HFF-Myc (cell line): ENCODE measurements at regions not wholly inside any gene's neighbourhood (a gene's known extent, or its start where the extent isn't known, plus 50 kb on each side); places are given as distances from the start of the nearest gene placed in this dataset.
"Not testable (repeated sequence)": the region's sequence is repeated elsewhere in the genome, so short reads cannot be mapped to it uniquely, and the experiment has no call there.

Experiments
- DNase-seq: peaks from one replicate; pipeline ENCODE4 v3.0.0-alpha.2; 2011; ENCODE audit warnings: low read depth; ENCODE audit errors: extremely low read depth
- H3K4me3 ChIP-seq: replicated peaks from 2 replicates; pipeline ENCODE4 v1.5.1; 2011; ENCODE audit warnings: low read depth, mild to moderate bottlenecking, control low read depth, low read length
- CTCF ChIP-seq: IDR thresholded peaks from 2 replicates; pipeline ENCODE4 v1.5.1; 2012; ENCODE audit warnings: mild to moderate bottlenecking, low read depth, low read length, control low read depth; ENCODE audit errors: missing control alignments

- DNase-seq = no peak
- no peak overlapping the region for H3K4me3 ChIP-seq
- no peak for TF ChIP-seq CTCF
Observed at GRCh38 chr5:34555699-34556508, 100.2 kb upstream of the RAI14 start.

DNA sequence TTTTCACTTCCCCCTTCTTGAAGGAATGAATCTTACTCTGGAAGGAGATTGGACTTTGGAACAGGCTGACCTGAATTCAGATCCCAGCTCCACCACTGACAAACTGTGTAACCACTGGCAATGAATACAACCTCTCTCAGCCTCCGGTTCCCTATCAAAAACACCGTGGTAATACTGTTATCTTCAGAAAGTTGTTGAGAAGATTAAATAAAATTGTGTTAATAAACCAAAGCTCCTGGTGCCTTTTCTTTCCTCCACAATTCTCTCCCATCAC is 99.7 kb upstream of the RAI14 start:
- H3K4me3 ChIP-seq = no peak overlapping the region
- no peak for DNase-seq
- TF ChIP-seq CTCF = no peak

DNA sequence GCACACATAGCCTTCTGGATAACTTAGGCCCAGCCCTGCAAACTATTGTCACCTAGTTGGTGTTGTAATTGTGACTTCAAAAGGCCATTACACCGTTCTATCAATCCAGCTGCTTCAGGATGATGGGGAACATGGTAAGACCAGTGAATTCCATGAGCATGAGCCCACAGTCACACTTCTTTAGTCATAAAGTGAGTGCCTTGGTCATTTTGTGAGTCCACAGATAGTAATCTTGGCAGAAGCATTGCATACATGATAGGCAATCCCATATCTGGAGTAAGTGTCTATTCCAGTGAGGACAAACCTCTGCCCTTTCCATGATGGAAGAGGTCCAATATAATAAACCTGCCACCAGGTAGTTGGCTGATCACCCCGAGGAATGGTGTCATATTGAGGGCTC is 94.5 kb upstream of the RAI14 start:
- not testable (repeated sequence) for H3K4me3 ChIP-seq, DNase-seq

DNA sequence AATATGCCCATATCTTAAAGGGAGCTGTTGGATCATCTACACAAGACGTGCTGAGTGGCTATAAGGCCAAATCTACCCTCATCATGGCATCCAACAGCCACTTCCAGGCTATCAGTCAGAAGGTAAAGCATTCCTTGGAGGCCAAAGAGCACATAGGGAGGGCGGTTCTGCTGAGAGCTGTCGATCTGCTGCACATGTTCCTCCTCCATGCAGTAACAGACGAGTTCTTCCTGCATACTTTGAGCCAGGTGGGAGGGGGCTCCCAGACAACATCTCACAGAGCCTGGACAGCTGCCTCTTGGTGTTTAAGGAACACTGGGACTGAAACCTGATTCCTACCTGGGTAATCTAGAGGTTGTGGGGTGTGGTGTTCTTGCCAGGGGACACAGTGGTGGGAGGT is 93.3 kb upstream of the RAI14 start:
- TF ChIP-seq CTCF = no peak
- H3K4me3 ChIP-seq = no peak overlapping the region
- no peak for DNase-seq

GRCh38 chr5:34563269-34563668 is 92.9 kb upstream of the RAI14 start:
- no peak overlapping the region for H3K4me3 ChIP-seq
- no peak for TF ChIP-seq CTCF
- no peak for DNase-seq

DNA sequence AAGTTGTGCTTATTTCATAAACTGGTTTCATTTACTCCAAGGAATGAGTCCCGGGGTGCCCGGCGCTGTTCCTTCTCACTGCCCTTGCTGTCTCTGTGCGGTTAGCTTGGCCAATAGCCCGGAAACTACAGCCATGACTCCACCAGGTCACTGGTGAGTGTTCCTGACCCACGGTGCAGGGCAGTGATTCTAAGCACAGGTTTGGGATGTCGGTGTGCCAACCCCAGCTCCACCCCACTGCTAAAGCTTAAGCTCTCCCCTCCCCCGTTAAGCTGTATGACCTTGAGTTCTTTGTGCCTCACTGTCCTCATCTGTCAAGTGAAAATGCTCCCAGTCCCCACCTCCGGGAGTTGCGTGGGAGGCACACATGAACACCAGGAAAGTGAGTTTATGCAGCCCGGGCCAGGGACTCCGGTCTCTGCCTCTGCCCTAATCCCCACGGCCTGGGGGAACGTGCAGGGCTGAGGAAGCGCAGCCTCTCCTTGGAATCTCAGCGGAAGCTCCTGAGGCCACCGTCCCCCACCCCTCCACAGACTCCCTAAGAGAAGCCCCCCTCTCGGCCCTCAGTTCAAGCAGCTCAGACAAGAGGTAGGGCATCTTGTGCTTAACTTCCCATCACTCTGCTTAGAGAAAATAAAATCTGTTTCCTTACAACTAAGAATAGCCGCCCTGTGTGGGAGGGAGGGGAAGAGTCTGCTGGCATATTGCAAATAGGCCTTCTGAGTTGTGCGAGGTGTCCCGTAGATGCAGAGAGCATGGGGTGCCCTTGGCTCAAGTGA is 92.0 kb upstream of the RAI14 start:
- no peak overlapping the region for H3K4me3 ChIP-seq
- TF ChIP-seq CTCF = no peak
- DNase-seq = no peak

DNA sequence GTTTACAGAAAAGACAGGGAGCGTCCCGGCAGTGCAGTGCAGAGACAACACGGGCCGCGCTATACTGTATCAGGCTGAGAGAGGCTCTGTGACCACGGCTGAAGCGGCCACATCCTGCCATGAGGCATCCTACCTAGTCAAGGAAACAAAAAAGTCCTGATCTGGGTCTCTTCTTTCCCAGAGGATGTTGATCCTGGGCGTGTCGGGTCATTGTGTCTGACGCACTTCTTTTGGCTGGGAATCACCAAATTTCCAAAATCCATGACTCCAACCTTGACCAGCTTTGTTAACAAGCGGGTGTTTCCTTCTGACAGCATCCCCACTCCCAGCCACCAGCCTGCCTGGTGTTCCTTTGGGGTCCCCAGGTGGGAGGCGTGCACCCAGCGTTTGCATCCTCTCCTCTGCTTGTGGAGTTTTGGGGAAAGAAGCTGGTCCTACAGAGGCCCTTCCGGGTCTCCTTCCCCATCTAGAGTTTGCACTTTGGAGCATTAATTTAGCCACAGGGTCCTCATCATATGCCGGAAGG is 91.4 kb upstream of the RAI14 start:
- H3K4me3 ChIP-seq = no peak overlapping the region
- DNase-seq = no peak
- no peak for TF ChIP-seq CTCF
